CD4-positive, alpha-beta T cell (primary cell): ENCODE measurements at regions not wholly inside any gene's neighbourhood (a gene's known extent, or its start where the extent isn't known, plus 50 kb on each side); places are given as distances from the start of the nearest gene placed in this dataset.

Source experiments
- ATAC-seq: fragments of 200-7000 bp; cut with Tn5 transposase; one replicate; pipeline ENCODE4 v1.10.0; 2022; ENCODE audit warnings: mild to moderate bottlenecking; ENCODE audit not compliant: poor library complexity
- CTCF ChIA-PET: fragments of 350-600 bp; sonication (Branson Sonifier 250); formaldehyde crosslinking; loops from one replicate; lab custom pipeline; 2021; ENCODE audit warnings: antibody characterized with exemption, inconsistent platforms; lab: Charles Lee
- POLR2A ChIA-PET: fragments of 350-600 bp; sonication (Branson Sonifier 250); formaldehyde crosslinking; loops from one replicate; lab custom pipeline; 2021; ENCODE audit warnings: antibody characterized with exemption, inconsistent platforms; lab: Charles Lee
- DNase-seq, 14 experiments: peaks; one replicate each; pipeline ENCODE4 v3.0.0-alpha.2; 2013 to 2020; ENCODE audit warnings: mixed read lengths in 2 of 14
- H3K27ac ChIP-seq, 2 donors: one replicate each; pipeline versions ENCODE4 v1.5.1 to v1.7.0; 2013; ENCODE audit warnings: low read length in 2 of 2, low read depth in 1 of 2, mild to moderate bottlenecking in 1 of 2
- H3K27me3 ChIP-seq, 2 experiments: 1 replicate in 1 of 2; 2 replicates in 1 of 2; pipeline versions ENCODE4 v1.6.1 to v1.7.0; 2013; ENCODE audit warnings: low read length in 2 of 2, control low read depth in 1 of 2, mild to moderate bottlenecking in 1 of 2, moderate library complexity in 1 of 2; ENCODE audit not compliant: insufficient read depth in 2 of 2, control insufficient read depth in 1 of 2
- H3K36me3 ChIP-seq: one replicate; pipeline ENCODE4 v1.6.1; 2013; ENCODE audit warnings: low read length, control low read depth; ENCODE audit not compliant: insufficient read depth
- H3K4me1 ChIP-seq: one replicate; pipeline ENCODE4 v1.6.1; 2013; ENCODE audit warnings: low read length, control low read depth; ENCODE audit not compliant: insufficient read depth
- H3K4me3 ChIP-seq: one replicate; pipeline ENCODE4 v1.5.1; 2013; ENCODE audit warnings: mild to moderate bottlenecking, low read length, moderate library complexity
- H3K9me3 ChIP-seq, 2 experiments: 1 replicate in 1 of 2; 2 replicates in 1 of 2; pipeline versions ENCODE4 v1.6.1 to v1.7.0; 2013; ENCODE audit warnings: low read length in 2 of 2, mild to moderate bottlenecking in 2 of 2, control low read depth in 1 of 2, moderate library complexity in 1 of 2; ENCODE audit not compliant: control insufficient read depth in 1 of 2, insufficient read depth in 1 of 2
- H3K27ac Mint-ChIP-seq: one replicate; pipeline ENCODE4 v1.8.0; 2020; ENCODE audit warnings: mixed read lengths
- H3K27me3 Mint-ChIP-seq: one replicate; pipeline ENCODE4 v1.8.0; 2021; ENCODE audit warnings: mixed read lengths
- H3K36me3 Mint-ChIP-seq: one replicate; pipeline ENCODE4 v1.8.0; 2021; ENCODE audit warnings: low read depth, mixed read lengths
- H3K4me1 Mint-ChIP-seq: one replicate; pipeline ENCODE4 v1.8.0; 2021; ENCODE audit warnings: low read depth, mixed read lengths
- H3K4me3 Mint-ChIP-seq: one replicate; pipeline ENCODE4 v1.8.0; 2020; ENCODE audit warnings: mild to moderate bottlenecking, mixed read lengths
- H3K9me3 Mint-ChIP-seq: one replicate; pipeline ENCODE4 v1.8.0; 2020; ENCODE audit warnings: mixed read lengths
- CTCF ChIP-seq: fragments of 200-600 bp; IDR thresholded peaks from one replicate; pipeline ENCODE4 v1.8.0; 2022; ENCODE audit warnings: antibody characterized with exemption, mild to moderate bottlenecking
- intact Hi-C, 2 experiments: fragments of 100-400 bp; cut with DNase I in 1 of 2; cut with micrococcal nuclease in 1 of 2; formaldehyde crosslinking; loops; one replicate each; pipeline versions ENCODE4 v1.15.1 to v1.9.0; 2023 to 2025; cut with DNase I, micrococcal nuclease

- ChIA-PET POLR2A (no interaction called here), CTCF (no interaction called here)
- Mint-ChIP-seq H3K27ac (no peak overlapping the region), H3K4me1 (no peaks in the 10 kb centered on the region), H3K4me3 (no peak overlapping the region), H3K27me3 (no peaks in the 10 kb centered on the region), H3K9me3 (no peaks in the 10 kb centered on the region), H3K36me3 (no peaks in the 10 kb centered on the region)
- no peak overlapping the region for H3K27ac ChIP-seq
- no peak overlapping the region for H3K4me3 ChIP-seq
- no peaks in the 10 kb centered on the region for H3K27me3 ChIP-seq
- H3K36me3 ChIP-seq = no peaks in the 10 kb centered on the region
- peaks cover 0 to 4% of the 10 kb centered on the region in 2 experiments for H3K9me3 ChIP-seq
- no peak for TF ChIP-seq CTCF
- intact Hi-C loops = no loop called here
- DNase-seq (no peak), ATAC-seq (no peak)
- no peaks in the 10 kb centered on the region for H3K4me1 ChIP-seq
Observed at GRCh38 chr4:156100651-156101050, 147.0 kb upstream of the CTSO start.

- no peaks in the 10 kb centered on the region for H3K36me3 Mint-ChIP-seq
- no peak overlapping the region for H3K4me3 ChIP-seq
- DNase-seq = no peak
- H3K4me1 Mint-ChIP-seq = no peaks in the 10 kb centered on the region
- H3K9me3 ChIP-seq = peaks cover 0 to 4% of the 10 kb centered on the region in 2 experiments
- no peak overlapping the region for H3K4me3 Mint-ChIP-seq
- intact Hi-C loops = no loop called here
- no peaks in the 10 kb centered on the region for H3K27me3 Mint-ChIP-seq
- no peak for TF ChIP-seq CTCF
- H3K4me1 ChIP-seq = no peaks in the 10 kb centered on the region
- H3K27ac Mint-ChIP-seq = no peak overlapping the region
- ChIA-PET POLR2A (no interaction called here), CTCF (no interaction called here)
- no peak overlapping the region for H3K27ac ChIP-seq
- no peak for ATAC-seq
- no peaks in the 10 kb centered on the region for H3K27me3 ChIP-seq
- H3K36me3 ChIP-seq = no peaks in the 10 kb centered on the region
- no peaks in the 10 kb centered on the region for H3K9me3 Mint-ChIP-seq
Observed at GRCh38 chr4:156098805-156099204, 145.1 kb upstream of the CTSO start.

GRCh38 chr4:156085100-156085499 lies 131.4 kb upstream of the CTSO start:
- ChIA-PET POLR2A (no interaction called here), CTCF (no interaction called here)
- no peaks in the 10 kb centered on the region for H3K4me1 ChIP-seq
- no peak overlapping the region for H3K27ac Mint-ChIP-seq
- no peak for TF ChIP-seq CTCF
- no peaks in the 10 kb centered on the region for H3K36me3 ChIP-seq
- H3K4me3 Mint-ChIP-seq = no peak overlapping the region
- H3K27me3 Mint-ChIP-seq = no peaks in the 10 kb centered on the region
- no peaks in the 10 kb centered on the region for H3K9me3 Mint-ChIP-seq
- DNase-seq = no peak
- no peaks in the 10 kb centered on the region for H3K9me3 ChIP-seq
- intact Hi-C loops = no loop called here
- no peaks in the 10 kb centered on the region for H3K27me3 ChIP-seq
- no peaks in the 10 kb centered on the region for H3K4me1 Mint-ChIP-seq
- H3K27ac ChIP-seq = no peak overlapping the region
- ATAC-seq = no peak
- H3K4me3 ChIP-seq = no peak overlapping the region
- no peaks in the 10 kb centered on the region for H3K36me3 Mint-ChIP-seq
